Umbilical cord (tissue), 1 donor: ENCODE measurements at regions not wholly inside any gene's neighbourhood (a gene's known extent, or its start where the extent isn't known, plus 50 kb on each side); places are given as distances from the start of the nearest gene placed in this dataset.
A peak's percentile ranks its signal among the peaks of the same experiment; 100 is the strongest.
"Not testable (repeated sequence)": the region's sequence is repeated elsewhere in the genome, so short reads cannot be mapped to it uniquely, and the experiment has no call there.

Experiments
- DNase-seq: peaks from one replicate; pipeline ENCODE4 v3.0.0-alpha.2; 2015; ENCODE audit warnings: low spot score

GRCh38 chr3:170656284-170656683 lies 70.4 kb upstream of the SLC7A14 start:
- DNase-seq, result peak; percentile 23

GRCh38 chr3:170653801-170654200 lies 67.9 kb upstream of the SLC7A14 start:
- no peak for DNase-seq

- DNase-seq, result no peak
Measured at GRCh38 chr3:170651260-170651845, 65.5 kb upstream of the SLC7A14 start.

GRCh38 chr3:170650557-170650956 lies 64.7 kb upstream of the SLC7A14 start:
- not testable (repeated sequence) for DNase-seq

- DNase-seq, result no peak
Measured at GRCh38 chr3:170644711-170645110, 58.8 kb upstream of the SLC7A14 start.

- DNase-seq, result peak; percentile 15
Measured at GRCh38 chr3:170643831-170644230, 58.0 kb upstream of the SLC7A14 start.

- no peak for DNase-seq
Measured at GRCh38 chr3:170642882-170643601, 57.2 kb upstream of the SLC7A14 start.

- no peak for DNase-seq
Measured at GRCh38 chr3:170641510-170642236, 55.8 kb upstream of the SLC7A14 start.

GRCh38 chr3:170640737-170641171 lies 54.9 kb upstream of the SLC7A14 start:
- DNase-seq, result no peak

GRCh38 chr3:170638988-170639387 lies 53.1 kb upstream of the SLC7A14 start:
- no peak for DNase-seq

- DNase-seq, result no peak
Measured at GRCh38 chr3:170637306-170637705, 51.4 kb upstream of the SLC7A14 start.

- DNase-seq, result no peak
Measured at GRCh38 chr3:170636400-170636973, 50.6 kb upstream of the SLC7A14 start.
